Endothelial cell of umbilical vein (primary cell): ENCODE measurements at regions not wholly inside any gene's neighbourhood (a gene's known extent, or its start where the extent isn't known, plus 50 kb on each side); places are given as distances from the start of the nearest gene placed in this dataset.

Source experiments
- BruUV-seq: library from RNA; stranded (reverse); fragments of 400-500 nt; replicated peaks from 2 replicates; lab custom pipeline; 2021; lab: Mats Ljungman, UMichigan
- CTCF ChIA-PET: fragments of 300-600, 350-600 bp; sonication (Branson Sonifier 250); formaldehyde crosslinking; loops from one replicate; lab custom pipeline; 2021; ENCODE audit warnings: antibody characterized with exemption, inconsistent platforms; lab: Charles Lee
- POLR2A ChIA-PET: fragments of 300-600, 350-600 bp; sonication (Branson Sonifier 250); formaldehyde crosslinking; loops from one replicate; lab custom pipeline; 2021; ENCODE audit warnings: antibody characterized with exemption, inconsistent platforms; lab: Charles Lee
- DNase-seq: peaks from one replicate; pipeline ENCODE4 v3.0.0-alpha.2; 2011; ENCODE audit warnings: low read depth, low spot score
- FAIRE-seq: peaks from 2 replicates; lab custom pipeline; 2011; peaks lifted over from hg19 to GRCh38; lab: Jason Lieb, UNC
- H2AFZ ChIP-seq: 2 replicates; pipeline ENCODE4 v1.6.0; 2012; ENCODE audit warnings: low read depth, low read length, control low read depth, inconsistent platforms
- H3K27ac ChIP-seq: 2 replicates; pipeline ENCODE4 v1.5.1; 2011; ENCODE audit warnings: low read depth, mild to moderate bottlenecking, control low read depth, low read length, moderate library complexity; ENCODE audit not compliant: insufficient read depth
- H3K27me3 ChIP-seq, 2 experiments: 2 replicates each; pipeline versions ENCODE4 v1.6.0 to v1.6.1; 2011; ENCODE audit warnings: low read length in 2 of 2, mixed read lengths in 1 of 2; ENCODE audit not compliant: control insufficient read depth in 2 of 2, insufficient read depth in 2 of 2
- H3K36me3 ChIP-seq, 2 experiments: 2 replicates in 1 of 2; 3 replicates in 1 of 2; pipeline ENCODE4 v1.5.1; 2011; ENCODE audit warnings: low read length in 2 of 2, mild to moderate bottlenecking in 1 of 2, moderate library complexity in 1 of 2; ENCODE audit not compliant: control insufficient read depth in 2 of 2, insufficient read depth in 2 of 2; ENCODE audit errors: extremely low read depth in 1 of 2
- H3K4me1 ChIP-seq: 3 replicates; pipeline ENCODE4 v1.5.1; 2011; ENCODE audit warnings: mild to moderate bottlenecking, low read length; ENCODE audit not compliant: control insufficient read depth, insufficient read depth; ENCODE audit errors: extremely low read depth
- H3K4me2 ChIP-seq: 2 replicates; pipeline ENCODE4 v1.6.1; 2011; ENCODE audit warnings: low read length, control low read depth, mixed read lengths; ENCODE audit not compliant: insufficient read depth
- H3K4me3 ChIP-seq, 3 experiments: fragments of 200-600 bp in 1 of 3; sonication (generic), shearing (Covaris generic) in 1 of 3; replicated peaks in 1 of 3; 2 replicates each; pipeline ENCODE4 v1.5.1; 2011 to 2016; ENCODE audit warnings: control low read depth in 3 of 3, low read length in 3 of 3, mild to moderate bottlenecking in 2 of 3, inconsistent platforms in 1 of 3, low read depth in 1 of 3, moderate library complexity in 1 of 3; ENCODE audit not compliant: insufficient read depth in 1 of 3
- H3K79me2 ChIP-seq: 2 replicates; pipeline ENCODE4 v1.6.0; 2012; ENCODE audit warnings: low read length, inconsistent platforms; ENCODE audit not compliant: control insufficient read depth, insufficient read depth
- H3K9ac ChIP-seq: replicated peaks from 2 replicates; pipeline ENCODE3; 2011; ENCODE audit warnings: low read length, control low read depth; ENCODE audit not compliant: insufficient read depth; ENCODE audit errors: extremely low read depth
- H3K9me1 ChIP-seq: replicated peaks from 3 replicates; pipeline ENCODE4 v1.6.0; 2011; ENCODE audit warnings: mild to moderate bottlenecking, low read length; ENCODE audit not compliant: control insufficient read depth, insufficient read depth; ENCODE audit errors: extremely low read depth
- H3K9me3 ChIP-seq: replicated peaks from 2 replicates; pipeline ENCODE4 v1.5.1; 2012; ENCODE audit warnings: low read length, inconsistent platforms; ENCODE audit not compliant: control insufficient read depth, insufficient read depth
- H4K20me1 ChIP-seq: replicated peaks from 2 replicates; pipeline ENCODE3; 2011; ENCODE audit warnings: mild to moderate bottlenecking, low read length; ENCODE audit not compliant: control insufficient read depth, insufficient read depth; ENCODE audit errors: extremely low read depth
- EZH2 ChIP-seq: IDR thresholded peaks from 2 replicates; pipeline ENCODE4 v1.6.1; 2012; ENCODE audit warnings: borderline replicate concordance, low read depth, mild to moderate bottlenecking, moderate library complexity, low read length, inconsistent platforms; ENCODE audit not compliant: severe bottlenecking
- FOS ChIP-seq: IDR thresholded peaks from 2 replicates; pipeline ENCODE4 v1.6.1; 2011; ENCODE audit warnings: mild to moderate bottlenecking, low read length, moderate library complexity, borderline replicate concordance; ENCODE audit not compliant: insufficient read depth
- GATA2 ChIP-seq: IDR thresholded peaks from 2 replicates; pipeline ENCODE4 v1.7.0; 2011; ENCODE audit warnings: low read depth, mild to moderate bottlenecking, moderate library complexity, mixed read lengths, low read length; ENCODE audit not compliant: insufficient read length, insufficient read depth
- JUN ChIP-seq: IDR thresholded peaks from 2 replicates; pipeline ENCODE4 v1.6.1; 2011; ENCODE audit warnings: borderline replicate concordance, low read depth; ENCODE audit not compliant: insufficient read length, insufficient read depth
- MYC ChIP-seq: IDR thresholded peaks from one replicate; pipeline ENCODE4 v1.6.1; 2011; ENCODE audit warnings: mild to moderate bottlenecking, low read depth, low read length
- POLR2A ChIP-seq: IDR thresholded peaks from 2 replicates; pipeline ENCODE4 v1.6.1; 2012; ENCODE audit warnings: low read depth, mild to moderate bottlenecking, control low read depth, low read length
- POLR2AphosphoS5 ChIP-seq: IDR thresholded peaks from 2 replicates; pipeline ENCODE4 v1.6.1; 2012; ENCODE audit warnings: low read depth, mild to moderate bottlenecking, control low read depth, low read length, moderate library complexity; ENCODE audit not compliant: insufficient read depth
- dilution Hi-C: fragments of 300-500 bp; cut with MboI; formaldehyde crosslinking; loops from one replicate; pipeline ENCODE4 v1.15.0; 2019; ENCODE audit warnings: low sequenced_read_pairs; ENCODE audit not compliant: extremely low pct_ligation_motif_present
- intact Hi-C: fragments of 100-400 bp; cut with micrococcal nuclease; formaldehyde crosslinking; loops from one replicate; pipeline ENCODE4 v1.10.0; 2022
- TF ChIP-seq, protein P1 (sequence below): IDR thresholded peaks from 2 replicates; pipeline ENCODE4 v1.6.1; 2011; ENCODE audit not compliant: insufficient read depth, insufficient read length
- TF ChIP-seq, protein P2 (sequence below), 2 donors: IDR thresholded peaks; 1 replicate in 1 of 2; 2 replicates in 1 of 2; pipeline ENCODE4 v1.5.1; 2011; ENCODE audit warnings: low read length in 2 of 2, mild to moderate bottlenecking in 2 of 2, moderate library complexity in 2 of 2, control low read depth in 1 of 2, inconsistent platforms in 1 of 2, low read depth in 1 of 2; ENCODE audit not compliant: insufficient read depth in 1 of 2; ENCODE audit errors: extremely low read depth in 1 of 2

DNA sequence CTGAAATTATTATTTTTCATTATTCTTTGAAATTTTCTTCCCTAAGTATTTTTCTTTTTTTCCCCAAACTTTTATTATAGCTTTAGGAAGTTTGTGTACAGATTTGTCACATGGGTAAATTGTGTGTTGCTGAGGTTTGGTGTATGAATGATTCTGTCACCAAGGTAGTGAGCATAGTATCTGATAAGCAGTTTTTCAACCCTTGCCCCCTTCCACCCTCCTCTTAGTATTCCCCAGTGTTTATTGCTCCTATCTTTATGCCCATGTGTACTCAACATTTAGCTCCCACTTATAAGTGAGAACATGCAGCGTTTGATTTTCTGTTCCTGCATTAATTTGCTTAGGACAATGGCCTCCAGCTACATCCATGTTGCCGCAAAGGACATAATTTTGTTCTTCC is 103.9 kb upstream of the MAGEB2 start:
- FAIRE-seq: no peak
- CTCF ChIA-PET: no interaction called here

DNA sequence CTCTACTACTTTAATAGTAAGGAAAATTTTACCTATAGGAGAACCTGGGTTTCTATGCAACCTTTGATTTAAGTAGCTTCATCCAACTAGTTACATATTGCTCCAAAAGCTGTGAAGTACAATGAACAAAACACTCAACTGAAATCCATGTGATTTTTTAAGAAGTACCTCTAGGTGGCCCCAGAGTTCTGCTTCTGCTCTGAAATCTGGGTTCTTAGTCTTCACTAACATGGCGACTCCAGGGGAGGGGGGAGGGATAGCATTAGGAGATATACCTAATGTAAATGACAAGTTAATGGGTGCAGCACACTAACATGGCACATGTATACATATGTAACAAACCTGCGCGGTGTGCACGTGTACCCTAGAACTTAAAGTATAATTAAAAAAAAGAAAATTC is 73.4 kb upstream of the MAGEB2 start:
- BruUV-seq: no TSS peak
- Histone ChIP-seq H3K9me3 (no peaks in the 10 kb centered on the region), H3K9me1 (no peaks in the 10 kb centered on the region), H3K4me1 (no peaks in the 10 kb centered on the region), H4K20me1 (no peaks in the 10 kb centered on the region), H3K9ac (no peak overlapping the region), H3K27ac (no peak overlapping the region), H3K79me2 (no peaks in the 10 kb centered on the region), H3K4me3 (no peak overlapping the region), H3K36me3 (no peaks in the 10 kb centered on the region), H2AFZ (no peak overlapping the region), H3K4me2 (no peak overlapping the region), H3K27me3 (no peaks in the 10 kb centered on the region)
- peak; percentile 35 for DNase-seq
- TF ChIP-seq, protein P1, sequence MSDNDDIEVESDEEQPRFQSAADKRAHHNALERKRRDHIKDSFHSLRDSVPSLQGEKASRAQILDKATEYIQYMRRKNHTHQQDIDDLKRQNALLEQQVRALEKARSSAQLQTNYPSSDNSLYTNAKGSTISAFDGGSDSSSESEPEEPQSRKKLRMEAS: no peak
- TF ChIP-seq FOS (no peak), GATA2 (no peak), POLR2AphosphoS5 (no peak), MYC (no peak), EZH2 (no peak), JUN (no peak)
- TF ChIP-seq, protein P2, sequence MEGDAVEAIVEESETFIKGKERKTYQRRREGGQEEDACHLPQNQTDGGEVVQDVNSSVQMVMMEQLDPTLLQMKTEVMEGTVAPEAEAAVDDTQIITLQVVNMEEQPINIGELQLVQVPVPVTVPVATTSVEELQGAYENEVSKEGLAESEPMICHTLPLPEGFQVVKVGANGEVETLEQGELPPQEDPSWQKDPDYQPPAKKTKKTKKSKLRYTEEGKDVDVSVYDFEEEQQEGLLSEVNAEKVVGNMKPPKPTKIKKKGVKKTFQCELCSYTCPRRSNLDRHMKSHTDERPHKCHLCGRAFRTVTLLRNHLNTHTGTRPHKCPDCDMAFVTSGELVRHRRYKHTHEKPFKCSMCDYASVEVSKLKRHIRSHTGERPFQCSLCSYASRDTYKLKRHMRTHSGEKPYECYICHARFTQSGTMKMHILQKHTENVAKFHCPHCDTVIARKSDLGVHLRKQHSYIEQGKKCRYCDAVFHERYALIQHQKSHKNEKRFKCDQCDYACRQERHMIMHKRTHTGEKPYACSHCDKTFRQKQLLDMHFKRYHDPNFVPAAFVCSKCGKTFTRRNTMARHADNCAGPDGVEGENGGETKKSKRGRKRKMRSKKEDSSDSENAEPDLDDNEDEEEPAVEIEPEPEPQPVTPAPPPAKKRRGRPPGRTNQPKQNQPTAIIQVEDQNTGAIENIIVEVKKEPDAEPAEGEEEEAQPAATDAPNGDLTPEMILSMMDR (IDR thresholded peaks at IDR 0.05; ENCODE audit: extremely low read depth in 1 of 2, insufficient read depth in 1 of 2, low read depth in 1 of 2, low read length in 2 of 2): peak in 1 of 2 donors; percentile 26
- intact Hi-C loops (loop anchor here (1.0 to 5.0 kb wide), 3 partner anchors 165 to 571 kb away; partner anchors contain the start of gene NR0B1), dilution Hi-C loops (no loop called here)
- FAIRE-seq: peak; percentile 55
- ChIA-PET CTCF (interaction anchor here (0.7 to 2.3 kb wide), 6 partner anchors 134 to 723 kb away, joined by 3 to 10 read pairs (median 4); no protein-coding TSS in a partner anchor), POLR2A (no interaction called here)

More for the DNA sequence above, 103.9 kb upstream of the MAGEB2 start:
- H3K79me2 ChIP-seq: no peaks in the 10 kb centered on the region
- H3K4me1 ChIP-seq: no peaks in the 10 kb centered on the region
- intact Hi-C loops (no loop called here), dilution Hi-C loops (no loop called here)
- TF ChIP-seq POLR2A (no peak), GATA2 (no peak)
- TF ChIP-seq, protein P1: no peak
- no peak for DNase-seq
- no peaks in the 10 kb centered on the region for H3K27me3 ChIP-seq
- H3K4me3 ChIP-seq: no peak overlapping the region
- no peaks in the 10 kb centered on the region for H4K20me1 ChIP-seq
- H2AFZ ChIP-seq: no peak overlapping the region
- H3K4me2 ChIP-seq: no peak overlapping the region
- no peak overlapping the region for H3K27ac ChIP-seq
- BruUV-seq: no TSS peak
- H3K9me3 ChIP-seq: no peaks in the 10 kb centered on the region
- POLR2A ChIA-PET: no interaction called here
- no peak overlapping the region for H3K9ac ChIP-seq
- no peaks in the 10 kb centered on the region for H3K9me1 ChIP-seq
- no peaks in the 10 kb centered on the region for H3K36me3 ChIP-seq
